Skin epidermis (tissue), 12 donors: ENCODE measurements at regions not wholly inside any gene's neighbourhood (a gene's known extent, or its start where the extent isn't known, plus 50 kb on each side); places are given as distances from the start of the nearest gene placed in this dataset.

Experiments
- H3K27ac ChIP-seq, 21 experiments: fragments of 200-600 bp; sonication (generic) in 11 of 21; one replicate each; pipeline ENCODE4 v1.5.0; 2020; ENCODE audit warnings: mild to moderate bottlenecking in 3 of 21, inconsistent platforms in 2 of 21, moderate library complexity in 2 of 21
- H3K4me3 ChIP-seq, 7 experiments: fragments of 200-600 bp; sonication (generic) in 2 of 7; one replicate each; pipeline ENCODE4 v1.5.0; 2020; ENCODE audit warnings: inconsistent platforms in 2 of 7, mild to moderate bottlenecking in 2 of 7, moderate library complexity in 1 of 7

DNA sequence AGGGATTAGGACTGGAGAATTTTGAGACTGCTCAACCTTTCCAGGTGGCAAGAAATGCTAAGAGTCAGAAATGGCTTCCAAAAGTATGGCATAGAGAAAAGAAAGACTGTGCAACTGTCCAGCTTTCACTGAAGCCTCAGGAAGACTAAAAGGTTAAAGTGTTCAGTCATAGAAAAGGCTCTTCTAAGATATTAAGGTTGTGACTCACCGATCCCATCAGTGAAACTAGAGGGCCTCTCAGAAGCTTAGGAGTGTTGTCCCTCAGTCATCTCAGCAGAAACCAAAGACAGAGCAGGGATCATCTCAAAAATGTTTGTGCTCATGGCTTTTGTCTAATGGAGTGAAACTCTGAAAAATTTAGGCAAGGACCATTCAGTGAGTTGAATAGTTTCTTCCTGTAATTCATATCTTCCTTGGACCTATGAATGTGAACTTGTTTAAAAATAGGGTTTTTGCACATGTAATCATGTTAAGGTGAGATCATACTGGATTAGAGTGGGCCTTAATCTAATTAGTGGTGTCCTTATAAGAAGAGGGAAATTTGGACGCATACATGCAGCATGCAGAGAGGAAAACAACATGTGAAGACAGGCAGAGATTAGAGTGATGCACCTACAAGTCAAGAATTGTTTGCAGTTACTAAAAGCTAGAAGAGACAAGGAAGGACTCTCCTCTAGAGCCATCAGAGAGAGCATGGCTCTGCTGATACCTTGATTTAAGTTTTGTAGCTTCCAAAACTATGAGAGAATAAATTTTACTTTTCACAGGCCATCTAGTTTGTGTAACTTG, 71.3 kb downstream of the RPE65 start:
- Histone ChIP-seq H3K27ac (peak overlapping the region in 3 of 21 experiments; percentile 20 to 55 (median 25)), H3K4me3 (no peak overlapping the region)

DNA sequence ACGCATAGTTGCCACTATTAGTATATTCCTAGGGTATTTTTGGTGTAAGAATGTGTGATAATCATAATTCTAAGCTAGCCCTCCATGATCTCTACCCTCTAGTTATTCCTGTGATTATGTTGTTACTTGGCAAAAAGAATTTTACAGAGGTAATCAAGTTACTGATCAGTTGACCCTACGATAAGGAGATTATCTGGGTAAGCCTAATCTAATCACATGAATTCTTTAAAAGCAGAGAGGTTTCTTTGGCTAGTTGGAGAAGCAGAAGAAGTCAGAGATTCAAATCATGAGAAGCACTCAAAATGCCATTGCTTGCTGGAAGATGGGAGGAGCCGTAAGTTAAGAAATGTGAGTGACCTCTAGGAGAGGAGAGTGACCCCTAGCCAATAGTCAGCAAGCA, 72.7 kb downstream of the RPE65 start:
- H3K4me3 ChIP-seq = no peak overlapping the region
- H3K27ac ChIP-seq = no peak overlapping the region

DNA sequence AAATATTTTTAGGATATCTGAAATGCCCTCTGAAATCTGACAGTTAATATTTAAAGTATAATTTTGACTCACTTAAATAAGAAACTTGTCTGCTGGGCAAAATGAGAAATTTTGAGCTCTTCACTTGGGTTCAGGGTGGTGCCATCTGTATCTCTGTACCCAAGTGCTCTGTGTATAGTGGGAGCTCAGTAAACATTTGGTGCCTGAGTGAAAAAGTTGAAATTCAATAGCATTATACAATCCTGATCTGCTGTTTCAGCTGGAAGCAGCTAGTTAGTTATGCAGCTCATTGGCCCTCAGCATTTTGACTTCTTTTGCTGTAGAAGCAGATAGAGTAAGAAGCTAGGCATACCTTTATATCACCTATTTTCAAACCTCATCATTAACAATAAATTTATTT, 73.3 kb downstream of the RPE65 start:
- Histone ChIP-seq H3K4me3 (no peak overlapping the region), H3K27ac (no peak overlapping the region)

DNA sequence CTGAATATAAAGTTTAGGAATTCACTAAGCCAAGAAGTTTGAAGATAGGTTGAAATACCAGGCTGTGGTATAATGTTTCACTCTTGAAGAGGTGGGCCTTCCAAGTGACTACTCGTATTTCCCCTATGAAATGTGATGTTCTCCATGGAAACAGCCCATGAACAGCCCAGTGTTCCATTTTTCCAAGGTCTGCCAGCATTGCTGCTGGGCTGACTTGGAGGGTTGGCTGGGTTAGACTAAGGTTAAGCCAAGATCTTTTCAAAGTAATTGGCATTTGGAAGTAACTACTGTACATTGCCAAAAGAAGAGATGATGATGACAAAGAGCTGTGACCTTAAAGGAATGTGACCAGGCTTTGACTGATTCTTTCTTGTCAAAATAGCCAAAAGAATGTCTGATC, 73.8 kb downstream of the RPE65 start:
- no peak overlapping the region for H3K4me3 ChIP-seq
- H3K27ac ChIP-seq = no peak overlapping the region

DNA sequence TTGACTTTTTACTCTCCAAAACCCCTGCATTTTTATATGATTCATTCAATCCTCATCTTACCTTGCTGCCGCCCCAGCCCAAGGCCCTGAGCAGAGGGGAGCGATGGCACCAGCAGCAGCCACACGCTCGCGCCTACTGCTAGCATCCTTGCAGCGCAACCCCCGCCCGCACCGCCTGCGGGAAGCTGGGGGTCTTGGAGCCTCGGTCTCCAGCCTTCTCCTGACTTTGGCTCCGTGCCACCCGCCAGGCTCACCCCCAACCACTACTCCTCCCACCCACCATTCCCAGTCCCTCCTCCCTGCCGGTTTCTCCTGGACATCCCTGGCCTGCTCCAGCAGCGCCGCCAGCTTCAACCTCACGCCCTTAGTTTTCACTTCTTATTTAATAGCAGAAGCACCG, 76.6 kb downstream of the RPE65 start:
- Histone ChIP-seq H3K4me3 (no peak overlapping the region), H3K27ac (no peak overlapping the region)

DNA sequence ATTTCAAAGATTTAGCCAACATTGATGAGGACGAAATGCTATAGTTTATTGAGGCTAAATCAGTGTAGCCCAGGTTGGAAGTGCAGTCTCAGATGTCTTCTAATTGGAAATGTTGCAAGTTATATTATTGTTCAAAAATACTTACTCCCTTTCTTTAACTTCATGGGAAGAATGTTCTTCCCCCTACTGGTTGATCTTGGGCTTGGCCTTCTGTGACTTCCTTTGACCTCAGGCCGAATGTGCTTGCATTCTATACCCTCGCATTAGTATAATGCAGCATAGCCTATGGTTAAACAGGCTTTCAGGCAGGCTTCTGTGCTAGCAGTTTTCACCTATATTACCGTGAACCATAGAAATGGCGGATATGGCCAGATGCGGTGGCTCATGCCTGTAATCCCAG, 77.3 kb downstream of the RPE65 start:
- Histone ChIP-seq H3K27ac (no peak overlapping the region), H3K4me3 (no peak overlapping the region)

DNA sequence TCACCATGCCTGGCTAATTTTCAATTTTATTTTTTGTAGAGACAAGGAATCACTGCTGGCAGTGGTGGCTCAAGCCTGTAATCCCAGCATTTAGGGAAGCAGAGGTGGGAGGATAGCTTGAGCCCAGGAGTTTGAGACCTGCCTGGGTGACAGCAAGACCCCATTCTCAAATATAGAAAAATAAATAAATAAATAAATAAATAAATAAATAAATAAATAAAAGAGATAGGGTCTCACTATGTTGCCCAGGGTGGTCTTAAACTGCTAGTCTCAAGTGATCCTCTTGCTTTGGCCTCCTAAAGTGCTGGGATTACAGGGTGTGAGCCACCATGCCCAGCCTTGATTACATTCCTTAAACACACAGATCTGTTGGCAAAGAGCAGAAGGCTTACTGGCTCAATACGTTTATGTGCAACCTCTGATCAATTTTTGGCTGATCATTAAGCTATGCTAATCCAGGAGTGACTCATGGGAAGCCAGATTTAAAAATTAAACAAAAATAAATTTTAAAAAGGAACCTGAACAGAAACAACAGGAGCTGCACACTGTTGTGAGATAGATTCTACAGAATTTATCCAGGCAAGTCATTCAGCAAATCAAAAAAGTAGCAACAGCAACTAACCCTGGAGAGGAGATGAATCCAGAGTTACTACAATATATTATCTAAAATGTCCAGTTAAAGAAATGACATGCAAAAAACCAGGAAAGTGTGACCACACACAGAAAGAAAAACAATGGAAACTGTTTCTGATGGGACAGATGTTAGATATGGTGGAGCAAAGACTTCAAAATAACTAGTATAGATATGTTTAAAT, 79.4 kb downstream of the RPE65 start:
- no peak overlapping the region for H3K4me3 ChIP-seq
- no peak overlapping the region for H3K27ac ChIP-seq

DNA sequence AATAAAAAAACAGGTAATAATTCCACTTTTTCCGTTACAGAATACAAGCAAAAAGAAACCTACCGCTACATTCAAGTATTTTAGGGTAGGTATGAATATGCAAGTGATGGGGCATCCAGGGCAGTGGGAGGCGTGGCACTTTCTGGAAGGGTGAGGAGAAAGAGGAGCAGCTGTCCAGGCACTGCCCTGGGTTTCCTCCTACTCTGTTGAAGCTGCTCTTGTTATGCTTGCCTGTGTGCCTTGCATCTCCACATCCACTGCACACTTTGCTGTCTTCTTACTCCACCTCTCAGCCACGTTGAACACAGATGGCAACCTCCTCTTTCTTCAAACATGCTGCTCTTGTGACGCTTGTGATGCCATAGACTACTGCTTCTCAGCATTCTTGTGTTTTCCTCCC, 83.2 kb downstream of the RPE65 start:
- Histone ChIP-seq H3K27ac (no peak overlapping the region), H3K4me3 (no peak overlapping the region)

DNA sequence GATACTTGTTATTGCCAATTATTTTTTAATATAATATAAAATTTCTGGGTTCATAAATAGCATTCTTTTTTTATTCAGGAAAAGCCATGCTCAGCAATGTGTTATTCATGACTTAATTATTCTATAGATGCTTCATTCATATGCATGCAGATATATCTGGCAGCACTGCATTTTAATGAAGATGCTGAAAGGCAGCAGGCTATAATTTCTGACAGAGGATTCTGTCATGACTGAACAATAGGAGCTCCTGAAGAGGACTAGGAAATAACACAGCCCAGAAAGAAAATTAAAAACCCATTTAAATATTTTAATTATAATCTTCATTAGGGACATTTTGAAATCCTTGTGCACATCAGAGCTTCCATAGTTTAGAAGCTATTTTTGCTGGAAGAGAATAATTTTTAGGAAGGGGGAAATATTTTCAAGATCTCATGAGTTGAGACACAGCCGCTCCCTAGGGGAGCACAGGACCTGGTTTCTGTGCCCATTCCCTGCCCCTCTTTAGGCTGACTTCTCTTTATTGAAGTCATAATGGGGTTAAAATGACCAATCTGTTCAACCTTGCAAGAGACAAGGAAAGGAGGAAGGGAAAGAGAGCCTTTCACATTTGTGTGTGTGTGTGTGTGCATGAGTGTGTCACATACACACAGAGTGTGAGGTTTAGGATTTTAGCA, 83.9 kb downstream of the RPE65 start:
- H3K4me3 ChIP-seq = no peak overlapping the region
- no peak overlapping the region for H3K27ac ChIP-seq

DNA sequence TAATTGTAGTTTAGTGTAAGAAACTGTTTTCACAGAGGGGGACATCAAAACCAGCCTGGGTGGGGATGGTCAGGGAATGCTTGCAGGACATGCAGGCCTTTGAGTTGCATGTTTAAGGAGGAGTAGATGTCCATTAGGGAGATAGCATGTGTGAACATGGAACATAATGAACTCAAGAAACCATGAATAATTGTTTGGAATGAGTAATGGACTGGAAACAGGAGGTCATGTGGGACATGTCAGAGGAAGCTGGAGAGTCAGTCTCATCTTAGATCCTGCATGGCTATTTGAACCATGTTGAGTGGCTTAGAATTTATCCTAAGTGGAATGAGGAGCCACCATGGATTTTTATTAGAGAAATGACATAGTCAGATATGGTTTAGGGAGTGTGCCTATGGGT, 86.4 kb downstream of the RPE65 start:
- H3K27ac ChIP-seq = no peak overlapping the region
- H3K4me3 ChIP-seq = no peak overlapping the region

DNA sequence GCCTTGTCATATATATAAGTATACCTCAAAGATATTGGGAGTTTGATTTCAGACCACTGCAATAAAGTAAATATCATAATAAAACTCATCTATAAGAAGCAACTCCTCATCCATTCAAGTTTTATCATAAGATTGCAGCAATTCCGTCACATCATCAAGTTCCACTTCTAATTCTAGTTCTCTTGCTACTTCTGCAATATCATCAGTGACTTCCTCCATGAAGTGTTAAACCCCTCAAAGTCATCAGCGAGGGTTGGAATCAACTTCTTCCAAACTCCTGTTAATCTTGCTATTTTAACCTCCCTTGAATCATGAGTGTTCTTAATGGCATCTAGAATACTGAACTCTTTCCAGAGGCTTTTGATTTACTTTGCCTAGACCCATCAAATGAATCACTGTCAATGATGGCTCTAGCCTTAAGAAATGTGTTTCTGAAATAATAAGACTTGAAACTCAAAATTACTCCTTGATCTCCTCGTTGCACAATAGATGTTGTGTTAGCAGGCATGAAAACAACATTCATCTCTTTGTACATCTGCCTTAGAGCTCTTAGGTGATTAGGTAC, 88.3 kb downstream of the RPE65 start:
- Histone ChIP-seq H3K4me3 (no peak overlapping the region), H3K27ac (no peak overlapping the region)

DNA sequence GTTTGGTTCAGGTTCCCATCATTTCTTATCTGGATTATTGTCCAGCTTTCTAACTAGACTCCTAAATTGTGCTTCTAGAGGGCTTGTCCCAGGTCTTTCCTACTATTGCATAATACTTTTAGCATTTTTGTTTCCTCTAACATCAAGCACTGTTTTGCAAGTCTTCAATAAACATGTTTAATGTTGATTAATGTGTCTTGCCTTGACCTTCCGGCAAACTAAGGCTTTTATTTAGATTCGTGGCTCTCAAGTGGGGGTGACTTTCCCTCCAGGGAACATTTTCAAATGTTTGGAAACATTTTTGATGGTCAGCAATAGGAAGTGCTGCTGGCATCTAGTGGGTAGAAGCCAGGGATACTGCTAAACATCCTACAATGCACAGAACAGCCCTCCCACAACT, 90.7 kb downstream of the RPE65 start:
- Histone ChIP-seq H3K27ac (no peak overlapping the region), H3K4me3 (no peak overlapping the region)

DNA sequence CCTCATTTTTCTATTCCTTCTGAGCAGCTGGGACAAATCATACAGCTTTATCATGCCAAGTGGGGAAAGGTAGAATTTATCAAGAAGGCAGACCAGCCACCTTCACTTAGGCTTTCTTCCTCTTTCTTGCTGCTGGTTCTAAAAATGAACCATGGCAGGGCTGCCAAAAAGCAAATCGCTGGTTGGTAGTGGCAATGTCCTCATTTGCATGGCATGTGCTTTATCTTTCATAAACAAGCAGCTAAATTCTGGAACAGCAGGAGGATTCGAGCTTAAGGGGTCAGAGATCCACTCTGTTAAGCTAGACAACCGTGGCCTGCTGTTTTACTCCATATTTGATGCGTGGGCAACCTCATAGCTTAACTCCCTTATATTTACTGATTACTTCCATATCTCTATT, 91.3 kb downstream of the RPE65 start:
- H3K27ac ChIP-seq = no peak overlapping the region
- H3K4me3 ChIP-seq = no peak overlapping the region

DNA sequence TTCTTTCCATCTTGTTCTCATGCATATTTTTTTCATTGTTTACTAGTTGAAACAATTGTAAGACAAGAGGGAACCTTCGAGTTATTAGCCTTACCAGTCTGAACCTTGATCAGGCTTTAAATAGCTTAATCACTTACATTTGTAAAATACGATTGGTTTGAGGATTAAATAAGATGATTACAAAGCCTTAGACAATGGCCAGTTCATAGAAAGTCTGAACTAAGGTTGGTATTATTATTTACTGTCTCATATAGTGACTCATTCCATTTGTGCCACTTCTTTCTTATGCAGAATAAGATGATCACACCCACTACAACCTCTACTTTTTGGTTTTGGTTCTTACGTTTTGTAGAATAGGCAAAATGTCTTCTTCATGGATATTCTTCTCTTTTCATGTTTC, 94.1 kb downstream of the RPE65 start:
- no peak overlapping the region for H3K4me3 ChIP-seq
- H3K27ac ChIP-seq = no peak overlapping the region

DNA sequence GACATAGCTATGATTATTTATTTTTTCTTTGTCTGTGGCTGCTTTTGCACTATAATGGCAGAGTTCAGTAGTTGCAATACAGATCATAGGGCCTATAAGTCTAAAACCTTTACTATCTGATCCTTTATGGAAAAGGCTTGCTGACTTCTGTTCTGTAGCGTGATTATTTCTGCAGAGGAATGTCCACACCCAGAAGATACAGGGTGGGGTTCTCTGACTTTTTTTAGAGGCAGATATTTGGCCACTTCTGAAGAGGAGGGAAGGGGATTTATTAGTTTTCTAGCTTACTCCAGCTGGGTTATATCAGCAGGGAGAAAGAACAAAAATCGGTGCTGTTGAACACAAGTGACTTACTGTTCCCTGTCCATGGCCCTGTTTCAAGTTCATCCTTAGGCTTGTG, 97.6 kb downstream of the RPE65 start:
- no peak overlapping the region for H3K4me3 ChIP-seq

DNA sequence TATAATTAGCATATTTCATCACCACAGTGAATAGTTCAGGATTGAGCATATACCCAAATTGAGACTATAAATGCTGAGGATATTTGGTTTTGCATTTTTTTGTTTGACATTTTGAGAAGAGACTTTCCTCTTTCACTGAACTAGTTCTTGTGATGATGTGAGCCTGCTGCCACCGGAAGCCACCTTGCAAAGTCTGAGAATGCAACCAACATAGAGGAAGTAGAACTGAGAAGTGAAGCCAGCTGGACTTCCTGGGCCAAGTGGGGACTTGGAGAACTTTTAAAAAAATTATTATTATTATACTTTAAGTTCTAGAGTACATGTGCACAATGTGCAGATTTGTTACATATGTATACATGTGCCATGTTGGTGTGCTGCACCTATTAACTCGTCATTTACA, 102.3 kb downstream of the RPE65 start:
- Histone ChIP-seq H3K27ac (no peak overlapping the region), H3K4me3 (no peak overlapping the region)

More for the DNA sequence above, 97.6 kb downstream of the RPE65 start:
- H3K27ac ChIP-seq = no peak overlapping the region

DNA sequence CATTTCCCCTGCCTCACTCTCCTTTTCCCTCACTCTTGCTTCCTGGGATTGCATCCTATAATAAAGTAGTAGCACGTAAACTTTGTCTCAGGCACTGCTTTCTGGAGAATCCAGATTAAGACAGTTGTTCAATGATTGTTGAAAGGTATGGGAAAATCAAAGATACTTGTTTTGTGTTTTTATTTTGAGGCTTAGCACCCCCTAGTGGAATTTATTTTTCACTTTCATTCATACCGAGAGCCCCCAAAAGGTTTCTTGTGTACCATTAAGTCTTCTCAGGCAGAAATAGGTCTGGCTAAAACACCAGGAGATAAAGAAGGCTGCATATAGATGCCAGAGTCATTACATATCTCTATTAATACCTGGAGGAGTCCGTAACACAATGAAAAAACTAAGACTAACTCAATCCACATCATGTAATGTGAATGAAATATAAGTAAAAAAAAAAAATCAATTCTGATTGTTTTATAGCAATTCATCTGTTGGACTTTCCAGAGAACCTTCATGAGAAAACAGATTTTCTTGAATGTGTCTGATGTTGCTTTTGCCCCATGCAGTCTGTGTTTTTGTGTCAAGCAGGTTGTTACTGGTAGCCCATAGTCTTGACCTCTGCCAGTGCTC, 103.5 kb downstream of the RPE65 start:
- H3K27ac ChIP-seq = no peak overlapping the region
- H3K4me3 ChIP-seq = no peak overlapping the region

DNA sequence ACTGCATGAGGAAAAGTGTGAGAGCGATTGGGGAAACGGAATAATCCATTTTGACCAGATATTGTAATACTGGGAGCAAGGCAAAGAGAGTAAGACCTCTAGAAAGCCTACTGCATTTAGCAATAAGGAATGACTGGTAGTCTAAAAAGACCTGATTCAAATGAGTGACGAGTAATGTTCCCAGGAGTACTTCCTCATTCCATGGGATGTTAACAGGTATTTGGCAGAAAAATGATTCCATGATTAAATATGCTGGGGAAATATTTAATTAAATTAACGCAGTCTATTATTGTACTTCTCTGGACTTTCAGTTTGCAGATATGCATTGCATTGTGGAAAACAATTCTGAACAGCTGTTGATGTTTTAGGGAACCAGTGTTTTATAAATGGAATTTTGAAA, 105.5 kb downstream of the RPE65 start:
- Histone ChIP-seq H3K4me3 (no peak overlapping the region), H3K27ac (no peak overlapping the region)

DNA sequence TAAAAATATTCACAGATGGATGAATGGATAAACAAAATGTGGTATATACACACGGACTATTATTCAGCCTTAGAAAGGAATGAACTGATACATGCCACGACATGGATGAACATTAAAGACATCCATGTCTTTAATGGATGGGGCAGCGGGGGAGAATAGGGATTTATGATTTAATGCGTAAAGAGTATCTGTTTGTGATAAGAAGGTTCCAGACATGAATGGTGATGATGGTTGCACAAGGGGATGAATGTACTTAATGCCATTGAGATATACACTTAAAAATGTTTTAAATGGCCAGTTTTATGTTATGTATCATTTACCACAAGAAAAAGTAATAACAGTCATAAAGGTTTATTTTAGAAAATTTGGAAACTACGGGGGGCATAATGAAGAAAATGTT, 108.6 kb upstream of the WLS start:
- H3K27ac ChIP-seq = no peak overlapping the region

DNA sequence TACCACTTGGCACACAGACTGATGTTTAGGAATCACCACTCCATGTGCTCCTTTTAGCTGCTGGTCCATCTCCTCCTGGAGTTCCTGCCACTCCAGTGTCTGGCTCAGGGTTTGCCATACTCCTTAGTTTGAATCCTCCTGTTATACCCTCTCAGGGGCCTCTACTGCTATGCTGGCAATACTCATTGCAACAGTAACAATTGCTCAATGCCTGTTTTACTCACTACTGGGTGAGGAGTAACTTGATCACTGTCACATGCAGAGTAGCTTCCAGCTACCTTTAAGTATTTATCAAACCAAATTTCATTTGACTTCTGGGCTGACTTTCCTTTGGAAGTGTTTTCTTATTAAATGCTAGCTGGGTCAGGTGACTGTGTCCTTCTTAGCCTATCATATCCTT, 107.2 kb upstream of the WLS start:
- Histone ChIP-seq H3K27ac (no peak overlapping the region), H3K4me3 (no peak overlapping the region)

More for the DNA sequence above, 108.6 kb upstream of the WLS start:
- no peak overlapping the region for H3K4me3 ChIP-seq
